ENCODE measurements at regions not wholly inside any gene's neighbourhood (a gene's known extent, or its start where the extent isn't known, plus 50 kb on each side); places are given as distances from the start of the nearest gene placed in this dataset. TPM values are rescaled to one million over a fixed set of nuclear protein-coding genes. Genes with fewer than 3 reads are reported as not detected.

GRCh38 chr14:21729703-21730233 is 56.1 kb upstream of the OR4E1 start:
- no peak for DNase-seq (ENCODE audit: extremely low spot score in 2 of 2)
- Histone ChIP-seq H3K36me3 (no peaks in the 10 kb centered on the region), H3K9me3 (no peaks in the 10 kb centered on the region), H3K27me3 (no peaks in the 10 kb centered on the region), H3K4me3 (no peak overlapping the region), H3K4me1 (no peaks in the 10 kb centered on the region), H3K27ac (no peak overlapping the region)
- TF ChIP-seq CTCF (IDR thresholded peaks at IDR 0.05) (no peak), POLR2A (IDR thresholded peaks at IDR 0.05) (no peak), POLR2AphosphoS5 (IDR thresholded peaks at IDR 0.05; ENCODE audit: insufficient read depth in 1 of 2, low read depth in 1 of 2) (no peak)
- intact Hi-C loops (cut with DNase I): no loop called here

DNA sequence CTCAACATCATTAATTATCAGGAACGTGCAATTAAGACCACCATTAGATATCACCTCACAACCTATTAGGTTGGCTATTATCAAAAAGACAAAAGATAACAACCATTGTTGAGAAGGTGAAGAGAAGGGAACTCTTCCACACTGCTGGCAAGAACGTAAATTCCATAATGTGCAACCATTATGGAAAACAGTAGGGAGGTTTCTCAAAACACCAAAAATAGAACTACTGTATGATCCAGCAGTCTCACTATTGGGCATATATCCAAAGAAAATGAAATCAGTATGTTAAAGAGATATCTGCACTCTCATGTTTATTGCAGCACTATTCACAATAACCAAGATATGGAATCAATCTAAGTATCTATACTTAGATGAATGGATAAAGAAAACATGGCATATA is 51.6 kb upstream of the OR4E1 start:
- intact Hi-C loops (cut with DNase I): no loop called here
- Histone ChIP-seq H3K27ac (no peak overlapping the region), H3K4me1 (no peaks in the 10 kb centered on the region), H3K36me3 (no peaks in the 10 kb centered on the region), H3K27me3 (no peaks in the 10 kb centered on the region), H3K4me3 (no peak overlapping the region), H3K9me3 (no peaks in the 10 kb centered on the region)
- DNase-seq (ENCODE audit: extremely low spot score in 2 of 2): no peak
- TF ChIP-seq CTCF (IDR thresholded peaks at IDR 0.05) (no peak), POLR2A (IDR thresholded peaks at IDR 0.05) (no peak), POLR2AphosphoS5 (IDR thresholded peaks at IDR 0.05; ENCODE audit: insufficient read depth in 1 of 2, low read depth in 1 of 2) (no peak)

DNA sequence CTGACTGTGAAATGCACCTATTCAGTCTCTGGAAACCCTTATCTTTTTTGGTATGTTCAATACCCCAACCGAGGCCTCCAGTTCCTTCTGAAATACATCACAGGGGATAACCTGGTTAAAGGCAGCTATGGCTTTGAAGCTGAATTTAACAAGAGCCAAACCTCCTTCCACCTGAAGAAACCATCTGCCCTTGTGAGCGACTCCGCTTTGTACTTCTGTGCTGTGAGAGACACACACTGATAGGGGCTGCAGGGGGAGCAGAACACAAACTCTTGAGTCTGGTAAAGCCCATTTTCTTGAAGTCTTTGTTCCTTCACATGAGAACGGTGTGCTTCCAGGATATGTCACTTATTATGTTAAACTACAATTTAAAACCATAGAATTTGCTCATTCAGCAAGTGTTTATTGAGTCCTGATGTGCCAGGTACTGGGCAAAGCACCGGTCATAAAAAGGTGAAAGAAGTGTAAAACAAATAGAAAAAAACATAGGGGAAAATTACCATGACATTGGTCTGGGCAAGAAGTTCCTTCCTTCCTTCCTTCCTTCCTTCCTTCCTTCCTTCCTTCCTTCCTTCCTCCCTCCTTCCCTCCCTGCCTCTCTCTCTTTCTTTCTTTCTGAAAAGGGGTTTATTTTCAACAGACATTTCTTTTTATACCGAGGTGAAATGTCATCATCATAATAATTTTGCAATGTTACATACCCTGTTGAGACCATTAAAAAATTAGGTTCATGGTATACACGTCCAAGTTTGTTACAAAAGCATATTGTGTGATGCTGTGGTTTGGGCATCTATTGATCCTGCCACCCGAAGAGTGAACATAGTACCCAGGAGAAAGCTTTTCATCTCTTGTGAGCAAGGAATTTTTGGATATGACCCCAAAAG is 50.7 kb upstream of the OR4E1 start:
- Histone ChIP-seq H3K27me3 (no peaks in the 10 kb centered on the region), H3K27ac (no peak overlapping the region), H3K36me3 (no peaks in the 10 kb centered on the region), H3K9me3 (no peaks in the 10 kb centered on the region), H3K4me3 (no peak overlapping the region), H3K4me1 (no peaks in the 10 kb centered on the region)
- intact Hi-C loops (cut with DNase I): no loop called here
- DNase-seq (ENCODE audit: extremely low spot score in 2 of 2): no peak
- TF ChIP-seq CTCF (IDR thresholded peaks at IDR 0.05): no peak
- no peak for TF ChIP-seq POLR2AphosphoS5 (IDR thresholded peaks at IDR 0.05; ENCODE audit: insufficient read depth in 1 of 2, low read depth in 1 of 2)
- TF ChIP-seq POLR2A (IDR thresholded peaks at IDR 0.05): no peak

DNA sequence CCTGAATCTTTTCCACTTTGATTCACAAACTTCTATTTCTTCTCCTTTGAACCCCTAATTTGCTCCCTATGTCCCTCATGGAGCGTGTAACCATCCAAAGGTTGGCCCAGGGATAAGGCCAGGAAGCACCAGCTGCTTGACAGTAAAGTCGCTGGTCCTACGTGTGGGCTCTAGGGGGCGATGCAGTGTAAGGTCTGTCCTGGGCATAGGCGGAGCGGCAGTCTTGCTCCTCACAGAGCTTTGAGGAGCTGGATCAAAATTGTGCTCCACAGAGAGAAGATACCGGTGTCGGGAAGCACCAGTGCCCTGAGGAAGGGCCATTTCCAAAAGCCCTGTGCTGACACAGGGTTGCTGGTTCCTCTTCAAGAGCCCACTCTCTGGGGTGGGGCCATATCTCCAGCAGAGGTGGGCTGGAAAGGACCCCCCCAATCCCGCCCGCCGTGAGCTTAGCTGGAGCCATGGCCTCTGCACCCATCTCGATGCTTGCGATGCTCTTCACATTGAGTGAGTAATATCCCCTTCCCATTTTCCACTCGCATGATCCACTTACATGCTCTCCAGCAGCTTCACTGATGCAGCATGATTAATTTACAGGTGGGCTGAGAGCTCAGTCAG is 49.9 kb upstream of the OR4E1 start:
- intact Hi-C loops (cut with DNase I): no loop called here
- H3K4me1 ChIP-seq: no peaks in the 10 kb centered on the region
- H3K36me3 ChIP-seq: no peaks in the 10 kb centered on the region
- H3K4me3 ChIP-seq: no peak overlapping the region
- no peaks in the 10 kb centered on the region for H3K27me3 ChIP-seq
- no peak for DNase-seq (ENCODE audit: extremely low spot score in 2 of 2)
- H3K27ac ChIP-seq: no peak overlapping the region
- no peaks in the 10 kb centered on the region for H3K9me3 ChIP-seq
- TF ChIP-seq POLR2AphosphoS5 (IDR thresholded peaks at IDR 0.05; ENCODE audit: insufficient read depth in 1 of 2, low read depth in 1 of 2): no peak
- no peak for TF ChIP-seq POLR2A (IDR thresholded peaks at IDR 0.05)
- TF ChIP-seq CTCF (IDR thresholded peaks at IDR 0.05): no peak

Small RNA genes lying in the stretch of these regions (small RNA-seq; reads per million reads assigned to genes)
- gene AC245505.1 (not detected), gene TRAJ30 (not detected), gene TRAJ31 (not detected), gene TRAJ32 (not detected), gene TRAJ33 (not detected), gene TRAJ34 (not detected), gene TRAJ35 (not detected), gene TRAJ36 (not detected), gene TRAJ37 (not detected), gene TRAJ38 (not detected), gene TRAJ39 (not detected), gene TRAJ40 (not detected), gene TRAJ41 (not detected), gene TRAJ42 (not detected), gene TRAJ43 (not detected), gene TRAJ44 (not detected), gene TRAJ45 (not detected), gene TRAJ46 (not detected), gene TRAJ47 (not detected), gene TRAJ48 (not detected), gene TRAJ49 (not detected), gene TRAJ50 (not detected), gene TRAJ51 (not detected), gene TRAJ52 (not detected), gene TRAJ53 (not detected), gene TRAJ54 (not detected), gene TRAJ55 (not detected), gene TRAJ56 (not detected), gene TRAJ57 (not detected), gene TRAJ58 (not detected), gene TRAJ59 (not detected), gene TRAJ60 (not detected), gene TRAJ61 (not detected), gene TRAV15 (not detected), gene TRDD1 (not detected), gene TRDD2 (not detected), gene TRDD3 (not detected), gene TRDJ1 (not detected), gene TRDJ2 (not detected), gene TRDJ3 (not detected), gene TRDJ4 (not detected), gene TRDV1 (not detected)

Measured in vagina (tissue), 2 donors.